Prostate gland (tissue), 2 donors: ENCODE measurements at regions not wholly inside any gene's neighbourhood (a gene's known extent, or its start where the extent isn't known, plus 50 kb on each side); places are given as distances from the start of the nearest gene placed in this dataset.

Experiments used
- DNase-seq: peaks from one replicate; pipeline ENCODE4 v3.0.0-alpha.2; 2019; ENCODE audit warnings: low spot score
- H3K27ac ChIP-seq, 2 donors: fragments of 200-600 bp; sonication (generic); 2 replicates each; pipeline ENCODE4 v1.5.1; 2017 to 2019
- H3K27me3 ChIP-seq: fragments of 200-600 bp; sonication (generic); replicated peaks from 2 replicates; pipeline ENCODE4 v1.5.1; 2019; ENCODE audit not compliant: insufficient read depth
- H3K36me3 ChIP-seq, 2 donors: fragments of 200-600 bp; sonication (generic); 1 replicate in 1 of 2; 2 replicates in 1 of 2; pipeline versions ENCODE4 v1.5.1 to v1.8.1; 2017 to 2019
- H3K4me1 ChIP-seq: fragments of 200-600 bp; sonication (generic); replicated peaks from 2 replicates; pipeline ENCODE4 v1.5.1; 2019
- H3K4me3 ChIP-seq, 2 donors: fragments of 200-600 bp; sonication (generic); 2 replicates each; pipeline ENCODE4 v1.5.1; 2017 to 2019
- H3K9me3 ChIP-seq: fragments of 200-600 bp; sonication (generic); 2 replicates; pipeline ENCODE4 v1.5.1; 2017
- CTCF ChIP-seq, 4 experiments: fragments of 200-600 bp in 2 of 4; fragments of 450-650 bp in 2 of 4; sonication (generic) in 2 of 4; IDR thresholded peaks; 1 replicate in 3 of 4; 2 replicates in 1 of 4; pipeline ENCODE4 v1.5.1; 2016 to 2019; ENCODE audit warnings: antibody characterized with exemption in 4 of 4, mild to moderate bottlenecking in 2 of 4, moderate library complexity in 2 of 4
- POLR2A ChIP-seq: fragments of 450-650 bp; IDR thresholded peaks from one replicate; pipeline ENCODE4 v1.6.1; 2016; ENCODE audit warnings: antibody characterized with exemption, mild to moderate bottlenecking
- POLR2AphosphoS5 ChIP-seq: sonication (generic); formaldehyde crosslinking; IDR thresholded peaks from one replicate; pipeline ENCODE4 v1.6.1; 2017; ENCODE audit warnings: antibody characterized with exemption
- WGBS: methylation state at CpG from one replicate; pipeline ENCODE4 v1.1.5; 2018; 5-methylcytosine and 5-hydroxymethylcytosine counted together
- intact Hi-C: fragments of 100-400 bp; cut with DNase I; formaldehyde crosslinking; loops from one replicate; pipeline ENCODE4 v1.14.2; 2022

- no peaks in the 10 kb centered on the region for H3K9me3 ChIP-seq
- intact Hi-C loops = no loop called here
- H3K27me3 ChIP-seq = no peaks in the 10 kb centered on the region
- H3K36me3 ChIP-seq = no peaks in the 10 kb centered on the region
- DNase-seq = no peak
- no peaks in the 10 kb centered on the region for H3K4me1 ChIP-seq
- no peak overlapping the region for H3K4me3 ChIP-seq
- TF ChIP-seq POLR2A (no peak), CTCF (IDR thresholded peaks at IDR 0.05) (no peak), POLR2AphosphoS5 (no peak)
- H3K27ac ChIP-seq = no peak overlapping the region
Observed at GRCh38 chr2:145366341-145366740, 846.4 kb upstream of the ZEB2 start.

GRCh38 chr2:145360129-145360790, 840.3 kb upstream of the ZEB2 start:
- intact Hi-C loops = no loop called here
- Histone ChIP-seq H3K4me1 (no peaks in the 10 kb centered on the region), H3K36me3 (no peaks in the 10 kb centered on the region), H3K4me3 (no peak overlapping the region), H3K27me3 (no peaks in the 10 kb centered on the region), H3K9me3 (no peaks in the 10 kb centered on the region), H3K27ac (no peak overlapping the region)
- DNase-seq = no peak
- TF ChIP-seq POLR2A = no peak
- TF ChIP-seq CTCF (IDR thresholded peaks at IDR 0.05) = no peak
- TF ChIP-seq POLR2AphosphoS5 = no peak
- WGBS = 87% methylated on average over 7 of the region's 7 CpGs

- TF ChIP-seq POLR2AphosphoS5 (no peak), POLR2A (no peak), CTCF (IDR thresholded peaks at IDR 0.05) (no peak)
- DNase-seq = no peak
- H3K27ac ChIP-seq = no peak overlapping the region
- no peaks in the 10 kb centered on the region for H3K9me3 ChIP-seq
- H3K27me3 ChIP-seq = no peaks in the 10 kb centered on the region
- intact Hi-C loops = no loop called here
- 88% methylated on average over 3 of the region's 3 CpGs for WGBS
- no peak overlapping the region for H3K4me3 ChIP-seq
- H3K36me3 ChIP-seq = no peaks in the 10 kb centered on the region
- H3K4me1 ChIP-seq = no peaks in the 10 kb centered on the region
Observed at GRCh38 chr2:145359561-145359960, 839.6 kb upstream of the ZEB2 start.

GRCh38 chr2:145356056-145356455, 836.1 kb upstream of the ZEB2 start:
- TF ChIP-seq POLR2A (no peak), POLR2AphosphoS5 (no peak), CTCF (IDR thresholded peaks at IDR 0.05) (no peak)
- no peak overlapping the region for H3K27ac ChIP-seq
- intact Hi-C loops = no loop called here
- no peaks in the 10 kb centered on the region for H3K4me1 ChIP-seq
- no peak overlapping the region for H3K4me3 ChIP-seq
- H3K36me3 ChIP-seq = no peaks in the 10 kb centered on the region
- H3K9me3 ChIP-seq = no peaks in the 10 kb centered on the region
- no peak for DNase-seq
- no peaks in the 10 kb centered on the region for H3K27me3 ChIP-seq

GRCh38 chr2:145352484-145352883, 832.6 kb upstream of the ZEB2 start:
- intact Hi-C loops = no loop called here
- no peak overlapping the region for H3K4me3 ChIP-seq
- H3K4me1 ChIP-seq = no peaks in the 10 kb centered on the region
- TF ChIP-seq POLR2A (no peak), CTCF (IDR thresholded peaks at IDR 0.05) (no peak), POLR2AphosphoS5 (no peak)
- H3K36me3 ChIP-seq = no peaks in the 10 kb centered on the region
- H3K9me3 ChIP-seq = no peaks in the 10 kb centered on the region
- DNase-seq = no peak
- 32% methylated on average over 5 of the region's 5 CpGs for WGBS
- no peak overlapping the region for H3K27ac ChIP-seq
- H3K27me3 ChIP-seq = no peaks in the 10 kb centered on the region
